Esophagus muscularis mucosa (tissue), 4 donors: ENCODE measurements at regions not wholly inside any gene's neighbourhood (a gene's known extent, or its start where the extent isn't known, plus 50 kb on each side); places are given as distances from the start of the nearest gene placed in this dataset.

ENCODE experiments used
- EP300 ChIP-seq: sonication (generic); formaldehyde crosslinking; IDR thresholded peaks from one replicate; pipeline ENCODE4 v1.6.1; 2017; ENCODE audit warnings: antibody characterized with exemption
- POLR2A ChIP-seq: fragments of 450-650 bp; IDR thresholded peaks from one replicate; pipeline ENCODE4 v1.6.1; 2017; ENCODE audit warnings: antibody characterized with exemption, moderate library complexity, mild to moderate bottlenecking, low read depth
- POLR2AphosphoS5 ChIP-seq, 2 donors: sonication (generic); formaldehyde crosslinking; IDR thresholded peaks; one replicate each; pipeline ENCODE4 v1.6.1; 2017; ENCODE audit warnings: antibody characterized with exemption in 2 of 2
- TF ChIP-seq, protein P1 (sequence below), 3 experiments: fragments of 200-600 bp in 2 of 3; fragments of 450-650 bp in 1 of 3; sonication (generic) in 2 of 3; IDR thresholded peaks; one replicate each; pipeline ENCODE4 v1.5.1; 2017 to 2019; ENCODE audit warnings: antibody characterized with exemption in 3 of 3, mild to moderate bottlenecking in 2 of 3, moderate library complexity in 1 of 3

DNA sequence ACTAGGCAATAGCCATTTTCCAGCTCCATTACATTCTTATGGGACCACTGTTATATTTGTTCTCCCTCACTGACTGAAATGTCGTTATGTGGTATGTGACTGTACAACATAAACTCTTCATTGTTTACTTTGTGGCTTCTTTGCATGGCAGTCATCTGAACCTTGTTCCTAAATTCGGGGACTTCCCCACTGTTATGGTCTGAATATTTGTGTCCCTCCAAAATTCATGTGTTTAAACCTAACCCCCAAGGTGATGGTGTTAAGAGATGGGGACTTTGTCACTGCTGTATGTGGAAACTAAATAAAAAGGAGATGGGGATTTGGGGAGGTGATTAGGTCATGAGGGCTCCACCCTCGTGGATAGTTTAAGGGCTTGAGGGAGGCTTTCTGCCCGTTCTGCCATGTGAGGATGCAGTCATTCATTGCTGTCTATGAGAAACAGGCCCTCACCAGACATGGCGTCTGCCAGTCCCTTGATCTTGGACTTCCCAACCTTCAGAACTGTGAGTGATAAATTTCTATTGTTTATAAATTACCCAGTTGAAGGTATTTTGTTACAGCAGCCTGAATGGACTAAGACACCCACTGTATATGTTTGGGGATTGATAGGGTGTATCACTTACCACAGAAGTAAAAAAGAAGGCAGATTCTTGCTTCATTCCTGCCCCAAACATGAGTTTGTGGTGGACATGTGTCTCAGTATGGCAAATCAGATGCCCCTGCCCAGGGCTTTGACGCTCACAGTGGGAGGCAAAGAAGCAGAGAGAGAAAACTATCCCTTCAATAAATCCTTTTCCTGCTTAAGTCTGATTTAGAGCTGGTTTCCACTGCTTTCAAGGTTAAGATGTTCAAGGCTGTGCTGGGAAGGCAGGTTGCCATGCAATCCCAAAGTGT is 138.0 kb upstream of the UBE2E1 start:
- TF ChIP-seq POLR2A (no peak), POLR2AphosphoS5 (IDR thresholded peaks at IDR 0.05) (no peak), EP300 (no peak)
- TF ChIP-seq, protein P1, sequence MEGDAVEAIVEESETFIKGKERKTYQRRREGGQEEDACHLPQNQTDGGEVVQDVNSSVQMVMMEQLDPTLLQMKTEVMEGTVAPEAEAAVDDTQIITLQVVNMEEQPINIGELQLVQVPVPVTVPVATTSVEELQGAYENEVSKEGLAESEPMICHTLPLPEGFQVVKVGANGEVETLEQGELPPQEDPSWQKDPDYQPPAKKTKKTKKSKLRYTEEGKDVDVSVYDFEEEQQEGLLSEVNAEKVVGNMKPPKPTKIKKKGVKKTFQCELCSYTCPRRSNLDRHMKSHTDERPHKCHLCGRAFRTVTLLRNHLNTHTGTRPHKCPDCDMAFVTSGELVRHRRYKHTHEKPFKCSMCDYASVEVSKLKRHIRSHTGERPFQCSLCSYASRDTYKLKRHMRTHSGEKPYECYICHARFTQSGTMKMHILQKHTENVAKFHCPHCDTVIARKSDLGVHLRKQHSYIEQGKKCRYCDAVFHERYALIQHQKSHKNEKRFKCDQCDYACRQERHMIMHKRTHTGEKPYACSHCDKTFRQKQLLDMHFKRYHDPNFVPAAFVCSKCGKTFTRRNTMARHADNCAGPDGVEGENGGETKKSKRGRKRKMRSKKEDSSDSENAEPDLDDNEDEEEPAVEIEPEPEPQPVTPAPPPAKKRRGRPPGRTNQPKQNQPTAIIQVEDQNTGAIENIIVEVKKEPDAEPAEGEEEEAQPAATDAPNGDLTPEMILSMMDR (IDR thresholded peaks at IDR 0.05): no peak
